ENCODE measurements at regions not wholly inside any gene's neighbourhood (a gene's known extent, or its start where the extent isn't known, plus 50 kb on each side); places are given as distances from the start of the nearest gene placed in this dataset.

GRCh38 chr20:22752324-22752723 is 168.0 kb upstream of the FOXA2 start:
- no peak for TF ChIP-seq POLR2AphosphoS5 (IDR thresholded peaks at IDR 0.05)
- no peak for TF ChIP-seq CTCF (IDR thresholded peaks at IDR 0.05)

Data from sigmoid colon (tissue), 4 donors.